ENCODE measurements at regions not wholly inside any gene's neighbourhood (a gene's known extent, or its start where the extent isn't known, plus 50 kb on each side); places are given as distances from the start of the nearest gene placed in this dataset.
"Not testable (repeated sequence)": the region's sequence is repeated elsewhere in the genome, so short reads cannot be mapped to it uniquely, and the experiment has no call there.

DNA sequence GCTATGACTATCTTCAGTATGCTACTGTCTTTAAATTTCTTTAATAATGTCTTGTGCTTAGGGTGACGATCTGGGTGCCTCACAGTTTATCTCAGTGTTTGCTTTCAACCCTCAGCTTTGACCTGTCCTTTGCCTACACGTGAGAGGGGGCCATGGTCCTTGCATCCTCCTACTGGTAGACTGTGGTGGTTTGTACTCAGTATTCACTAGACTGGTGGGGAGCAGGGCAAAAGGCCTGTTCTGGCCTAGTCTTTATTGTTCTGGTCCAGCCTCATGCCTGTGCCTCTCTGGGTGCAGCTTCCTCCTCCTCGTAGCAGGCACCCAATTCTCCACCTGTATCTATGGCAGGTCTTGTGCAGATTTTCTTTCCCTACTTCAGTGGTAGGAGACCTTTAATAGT lies 354.9 kb downstream of the CD109 start:
- H3K27me3 ChIP-seq (ENCODE audit: control insufficient read depth in 1 of 2, insufficient read depth in 2 of 2, low read length in 2 of 2) = no peaks in the 10 kb centered on the region
- H3K4me3 ChIP-seq (ENCODE audit: low read depth in 1 of 2, low read length in 2 of 2) = no peak overlapping the region
- H3K4me1 ChIP-seq (ENCODE audit: control insufficient read depth in 1 of 2, insufficient read depth in 2 of 2, low read length in 2 of 2) = no peaks in the 10 kb centered on the region
- no peaks in the 10 kb centered on the region for H3K9me3 ChIP-seq (ENCODE audit: control insufficient read depth in 1 of 2, low read length in 2 of 2)
- no peaks in the 10 kb centered on the region for H3K36me3 ChIP-seq (ENCODE audit: control insufficient read depth in 1 of 2, insufficient read depth in 2 of 2, low read length in 2 of 2)
- no peak overlapping the region for H3K27ac ChIP-seq (ENCODE audit: low read depth, low read length)
- H3K9ac ChIP-seq (ENCODE audit: low read depth in 1 of 2, low read length in 2 of 2) = no peak overlapping the region

DNA sequence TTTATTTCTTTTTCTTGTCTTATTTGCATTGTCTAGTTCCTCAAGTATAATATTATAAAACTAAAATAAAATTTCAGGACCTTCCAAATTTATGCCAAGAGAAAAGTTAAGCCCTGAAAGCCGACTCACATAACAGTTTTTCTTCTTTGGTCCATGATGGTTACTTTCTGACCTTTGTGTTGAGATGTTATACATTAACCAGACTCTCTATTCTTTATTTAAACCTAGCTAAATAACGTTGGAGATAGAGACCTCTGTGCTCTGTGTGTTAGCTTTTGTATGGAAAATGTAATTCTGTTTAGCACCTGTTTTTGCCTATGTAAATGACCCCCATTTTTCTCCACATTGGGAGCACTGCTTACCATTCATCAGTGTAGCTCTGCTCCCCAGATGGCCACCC lies 352.4 kb downstream of the CD109 start:
- no peaks in the 10 kb centered on the region for H3K27me3 ChIP-seq (ENCODE audit: control insufficient read depth in 1 of 2, insufficient read depth in 2 of 2, low read length in 2 of 2)
- H3K36me3 ChIP-seq (ENCODE audit: control insufficient read depth in 1 of 2, insufficient read depth in 2 of 2, low read length in 2 of 2) = no peaks in the 10 kb centered on the region
- no peaks in the 10 kb centered on the region for H3K9me3 ChIP-seq (ENCODE audit: control insufficient read depth in 1 of 2, low read length in 2 of 2)
- no peak overlapping the region for H3K4me3 ChIP-seq (ENCODE audit: low read depth in 1 of 2, low read length in 2 of 2)
- H3K27ac ChIP-seq (ENCODE audit: low read depth, low read length) = no peak overlapping the region
- no peak overlapping the region for H3K9ac ChIP-seq (ENCODE audit: low read depth in 1 of 2, low read length in 2 of 2)
- no peaks in the 10 kb centered on the region for H3K4me1 ChIP-seq (ENCODE audit: control insufficient read depth in 1 of 2, insufficient read depth in 2 of 2, low read length in 2 of 2)

DNA sequence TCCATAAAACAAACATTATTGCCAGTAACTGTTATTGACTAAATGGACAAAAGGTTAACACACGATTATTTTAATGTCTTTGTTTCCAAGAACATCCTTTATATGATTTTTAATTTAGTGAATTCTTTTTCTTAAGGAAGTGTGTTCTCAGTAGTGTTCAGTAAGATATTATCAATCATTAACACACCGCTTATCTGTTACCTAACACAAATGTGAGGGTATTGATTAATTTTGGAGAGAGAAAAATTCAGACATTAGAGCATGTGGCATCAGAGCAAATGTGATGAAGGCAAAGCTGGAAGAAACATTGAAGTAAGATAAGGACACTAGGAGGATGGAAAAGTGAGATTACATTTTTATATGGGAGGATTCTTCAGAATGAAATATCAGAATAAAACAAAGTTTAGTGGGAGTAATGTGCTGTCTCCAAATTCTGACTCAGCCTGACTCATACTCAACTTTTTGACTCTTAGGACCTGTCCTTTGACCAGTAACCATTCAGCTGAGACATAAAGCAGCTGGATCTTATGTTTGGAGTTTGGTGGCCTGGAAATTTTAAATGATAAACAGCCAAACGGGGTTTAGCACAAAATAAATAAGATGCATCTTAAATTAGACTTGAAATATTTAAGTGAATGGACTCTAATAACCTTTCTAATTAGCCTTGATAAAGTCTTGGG lies 348.6 kb downstream of the CD109 start:
- Histone ChIP-seq H3K9me3 (ENCODE audit: control insufficient read depth in 1 of 2, low read length in 2 of 2) (no peaks in the 10 kb centered on the region), H3K9ac (ENCODE audit: low read depth in 1 of 2, low read length in 2 of 2) (no peak overlapping the region), H3K4me3 (ENCODE audit: low read depth in 1 of 2, low read length in 2 of 2) (no peak overlapping the region), H3K27ac (ENCODE audit: low read depth, low read length) (no peak overlapping the region), H3K27me3 (ENCODE audit: control insufficient read depth in 1 of 2, insufficient read depth in 2 of 2, low read length in 2 of 2) (no peaks in the 10 kb centered on the region), H3K4me1 (ENCODE audit: control insufficient read depth in 1 of 2, insufficient read depth in 2 of 2, low read length in 2 of 2) (no peaks in the 10 kb centered on the region), H3K36me3 (ENCODE audit: control insufficient read depth in 1 of 2, insufficient read depth in 2 of 2, low read length in 2 of 2) (no peaks in the 10 kb centered on the region)

DNA sequence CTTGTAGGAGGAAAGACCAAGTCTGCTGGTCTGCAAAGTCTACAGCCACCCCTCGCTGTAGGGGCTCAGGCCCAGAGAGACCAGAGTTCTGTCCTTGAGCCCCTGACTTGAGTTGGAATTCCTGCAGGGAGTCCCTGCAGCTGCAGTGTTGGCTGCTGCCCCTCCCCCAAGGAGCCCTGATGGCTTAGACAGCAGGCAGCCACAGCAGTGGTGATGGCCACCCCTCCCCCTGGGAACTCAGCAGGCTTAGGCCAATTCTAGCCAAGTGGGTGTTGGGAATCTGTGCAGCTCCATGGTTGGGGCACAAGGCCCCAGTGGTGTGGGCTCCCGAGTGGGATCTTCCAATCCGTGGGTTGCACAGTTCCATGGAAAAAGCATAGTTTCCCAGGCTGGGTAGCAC lies 345.4 kb downstream of the CD109 start:
- H3K4me1 ChIP-seq (ENCODE audit: control insufficient read depth in 1 of 2, insufficient read depth in 2 of 2, low read length in 2 of 2) = no peaks in the 10 kb centered on the region
- H3K9me3 ChIP-seq (ENCODE audit: control insufficient read depth in 1 of 2, low read length in 2 of 2) = peaks cover 0 to 5% of the 10 kb centered on the region in 2 donors
- no peak overlapping the region for H3K4me3 ChIP-seq (ENCODE audit: low read depth in 1 of 2, low read length in 2 of 2)
- no peak overlapping the region for H3K9ac ChIP-seq (ENCODE audit: low read depth in 1 of 2, low read length in 2 of 2)
- H3K27me3 ChIP-seq (ENCODE audit: control insufficient read depth in 1 of 2, insufficient read depth in 2 of 2, low read length in 2 of 2) = no peaks in the 10 kb centered on the region
- H3K27ac ChIP-seq (ENCODE audit: low read depth, low read length) = no peak overlapping the region
- H3K36me3 ChIP-seq (ENCODE audit: control insufficient read depth in 1 of 2, insufficient read depth in 2 of 2, low read length in 2 of 2) = no peaks in the 10 kb centered on the region

GRCh38 chr6:74018825-74019224 lies 322.8 kb downstream of the CD109 start:
- H3K27me3 ChIP-seq (ENCODE audit: control insufficient read depth in 1 of 2, insufficient read depth in 2 of 2, low read length in 2 of 2) = no peaks in the 10 kb centered on the region
- peaks cover 2 to 6% of the 10 kb centered on the region in 2 donors for H3K9me3 ChIP-seq (ENCODE audit: control insufficient read depth in 1 of 2, low read length in 2 of 2)
- H3K4me3 ChIP-seq (ENCODE audit: low read depth in 1 of 2, low read length in 2 of 2) = no peak overlapping the region
- no peak overlapping the region for H3K9ac ChIP-seq (ENCODE audit: low read depth in 1 of 2, low read length in 2 of 2)
- no peaks in the 10 kb centered on the region for H3K36me3 ChIP-seq (ENCODE audit: control insufficient read depth in 1 of 2, insufficient read depth in 2 of 2, low read length in 2 of 2)
- H3K27ac ChIP-seq (ENCODE audit: low read depth, low read length) = no peak overlapping the region
- no peaks in the 10 kb centered on the region for H3K4me1 ChIP-seq (ENCODE audit: control insufficient read depth in 1 of 2, insufficient read depth in 2 of 2, low read length in 2 of 2)

- Histone ChIP-seq H3K9ac (ENCODE audit: low read depth in 1 of 2, low read length in 2 of 2) (no peak overlapping the region), H3K9me3 (ENCODE audit: control insufficient read depth in 1 of 2, low read length in 2 of 2) (peaks cover 4 to 5% of the 10 kb centered on the region in 2 donors), H3K4me1 (ENCODE audit: control insufficient read depth in 1 of 2, insufficient read depth in 2 of 2, low read length in 2 of 2) (no peaks in the 10 kb centered on the region), H3K4me3 (ENCODE audit: low read depth in 1 of 2, low read length in 2 of 2) (no peak overlapping the region), H3K36me3 (ENCODE audit: control insufficient read depth in 1 of 2, insufficient read depth in 2 of 2, low read length in 2 of 2) (no peaks in the 10 kb centered on the region), H3K27me3 (ENCODE audit: control insufficient read depth in 1 of 2, insufficient read depth in 2 of 2, low read length in 2 of 2) (no peaks in the 10 kb centered on the region), H3K27ac (ENCODE audit: low read depth, low read length) (no peak overlapping the region)
These were observed 319.4 kb downstream of the CD109 start for GRCh38 chr6:74015427-74015826.

GRCh38 chr6:74000666-74001490 lies 304.9 kb downstream of the CD109 start:
- no peak overlapping the region for H3K9ac ChIP-seq (ENCODE audit: low read depth in 1 of 2, low read length in 2 of 2)
- H3K9me3 ChIP-seq (ENCODE audit: control insufficient read depth in 1 of 2, low read length in 2 of 2) = no peaks in the 10 kb centered on the region
- no peak overlapping the region for H3K4me3 ChIP-seq (ENCODE audit: low read depth in 1 of 2, low read length in 2 of 2)
- no peak overlapping the region for H3K27ac ChIP-seq (ENCODE audit: low read depth, low read length)
- no peaks in the 10 kb centered on the region for H3K36me3 ChIP-seq (ENCODE audit: control insufficient read depth in 1 of 2, insufficient read depth in 2 of 2, low read length in 2 of 2)
- H3K27me3 ChIP-seq (ENCODE audit: control insufficient read depth in 1 of 2, insufficient read depth in 2 of 2, low read length in 2 of 2) = no peaks in the 10 kb centered on the region
- no peaks in the 10 kb centered on the region for H3K4me1 ChIP-seq (ENCODE audit: control insufficient read depth in 1 of 2, insufficient read depth in 2 of 2, low read length in 2 of 2)

DNA sequence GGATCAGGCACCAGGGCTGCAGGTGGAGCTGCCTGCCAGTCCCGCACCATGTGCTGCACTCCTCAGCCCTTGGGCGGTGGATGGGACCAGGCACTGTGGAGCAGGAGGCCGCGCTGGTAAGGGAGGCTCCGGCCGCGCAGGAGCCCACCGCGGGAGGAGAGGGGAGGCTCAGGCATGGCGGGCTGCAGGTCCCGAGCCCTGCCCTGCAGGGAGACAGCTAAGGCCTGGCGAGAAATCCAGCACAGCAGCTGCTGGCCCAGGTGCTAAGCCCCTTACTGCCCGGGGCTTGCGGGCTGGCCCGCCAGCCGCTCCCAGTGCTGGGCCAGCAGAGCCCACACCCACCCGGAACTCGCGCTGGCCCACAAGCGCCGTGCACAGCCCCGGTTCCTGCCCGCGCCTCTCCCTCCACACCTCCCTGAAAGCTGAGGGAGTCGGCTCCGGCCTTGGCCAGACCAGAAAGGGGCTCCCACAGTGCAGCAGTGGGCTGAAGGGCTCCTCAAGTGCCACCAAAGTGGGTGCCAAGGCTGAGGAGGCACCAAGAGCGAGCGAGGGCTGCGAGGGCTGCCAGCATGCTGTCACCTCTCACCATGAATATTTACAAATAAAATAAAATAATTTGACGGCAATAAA lies 294.7 kb downstream of the CD109 start:
- H3K9me3 ChIP-seq (ENCODE audit: control insufficient read depth in 1 of 2, low read length in 2 of 2); H3K27ac ChIP-seq (ENCODE audit: low read depth, low read length); H3K27me3 ChIP-seq (ENCODE audit: control insufficient read depth in 1 of 2, insufficient read depth in 2 of 2, low read length in 2 of 2); H3K4me3 ChIP-seq (ENCODE audit: low read depth in 1 of 2, low read length in 2 of 2); H3K36me3 ChIP-seq (ENCODE audit: control insufficient read depth in 1 of 2, insufficient read depth in 2 of 2, low read length in 2 of 2); H3K4me1 ChIP-seq (ENCODE audit: control insufficient read depth in 1 of 2, insufficient read depth in 2 of 2, low read length in 2 of 2); H3K9ac ChIP-seq (ENCODE audit: low read depth in 1 of 2, low read length in 2 of 2): not testable (repeated sequence)

DNA sequence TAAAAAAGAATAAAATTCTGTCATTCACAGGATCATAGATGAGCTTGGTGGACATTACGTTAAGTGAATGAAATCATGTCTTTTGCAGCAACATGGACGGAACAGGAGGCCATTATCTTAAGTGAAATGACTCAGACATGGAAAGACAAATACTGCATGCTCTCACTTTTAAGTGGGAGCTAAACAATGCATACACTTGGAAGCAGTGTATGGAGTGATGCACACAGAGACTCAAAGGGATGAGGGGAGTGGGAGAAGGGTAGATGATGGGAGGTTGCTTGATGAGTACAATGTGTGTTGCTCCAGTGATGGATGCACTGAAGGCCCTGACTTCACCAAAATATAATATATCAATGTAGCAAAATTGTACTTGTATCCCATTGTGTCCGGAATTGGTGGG lies 293.4 kb downstream of the CD109 start:
- Histone ChIP-seq H3K4me1 (ENCODE audit: control insufficient read depth in 1 of 2, insufficient read depth in 2 of 2, low read length in 2 of 2) (no peaks in the 10 kb centered on the region), H3K9me3 (ENCODE audit: control insufficient read depth in 1 of 2, low read length in 2 of 2) (no peaks in the 10 kb centered on the region), H3K9ac (ENCODE audit: low read depth in 1 of 2, low read length in 2 of 2) (no peak overlapping the region), H3K4me3 (ENCODE audit: low read depth in 1 of 2, low read length in 2 of 2) (no peak overlapping the region), H3K27ac (ENCODE audit: low read depth, low read length) (no peak overlapping the region), H3K27me3 (ENCODE audit: control insufficient read depth in 1 of 2, insufficient read depth in 2 of 2, low read length in 2 of 2) (no peaks in the 10 kb centered on the region), H3K36me3 (ENCODE audit: control insufficient read depth in 1 of 2, insufficient read depth in 2 of 2, low read length in 2 of 2) (no peaks in the 10 kb centered on the region)

DNA sequence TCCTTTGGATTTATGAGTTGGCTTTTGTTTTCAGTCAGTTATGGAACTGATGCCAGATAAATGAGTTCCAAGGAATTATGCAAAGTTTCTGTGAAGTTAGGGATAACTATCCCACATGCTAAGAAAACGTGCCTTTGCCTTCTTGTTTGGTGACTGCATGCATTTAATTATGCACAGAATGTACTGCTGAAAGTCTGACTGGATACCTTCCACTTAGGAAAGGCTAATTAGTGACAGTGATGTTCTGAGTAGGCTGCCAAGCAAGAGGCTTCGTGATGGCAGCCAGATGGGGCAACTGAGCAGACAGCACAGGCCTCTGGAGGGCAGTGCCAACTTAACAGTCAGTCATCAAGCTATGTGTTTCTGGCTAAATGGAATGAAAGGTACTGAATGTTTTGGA lies 289.9 kb downstream of the CD109 start:
- no peak overlapping the region for H3K9ac ChIP-seq (ENCODE audit: low read depth in 1 of 2, low read length in 2 of 2)
- H3K4me3 ChIP-seq (ENCODE audit: low read depth in 1 of 2, low read length in 2 of 2) = no peak overlapping the region
- H3K27ac ChIP-seq (ENCODE audit: low read depth, low read length) = no peak overlapping the region
- H3K4me1 ChIP-seq (ENCODE audit: control insufficient read depth in 1 of 2, insufficient read depth in 2 of 2, low read length in 2 of 2) = no peaks in the 10 kb centered on the region
- H3K36me3 ChIP-seq (ENCODE audit: control insufficient read depth in 1 of 2, insufficient read depth in 2 of 2, low read length in 2 of 2) = no peaks in the 10 kb centered on the region
- no peaks in the 10 kb centered on the region for H3K27me3 ChIP-seq (ENCODE audit: control insufficient read depth in 1 of 2, insufficient read depth in 2 of 2, low read length in 2 of 2)
- H3K9me3 ChIP-seq (ENCODE audit: control insufficient read depth in 1 of 2, low read length in 2 of 2) = no peaks in the 10 kb centered on the region
